ENCODE measurements at regions not wholly inside any gene's neighbourhood (a gene's known extent, or its start where the extent isn't known, plus 50 kb on each side); places are given as distances from the start of the nearest gene placed in this dataset.
"Not testable (repeated sequence)": the region's sequence is repeated elsewhere in the genome, so short reads cannot be mapped to it uniquely, and the experiment has no call there.

DNA sequence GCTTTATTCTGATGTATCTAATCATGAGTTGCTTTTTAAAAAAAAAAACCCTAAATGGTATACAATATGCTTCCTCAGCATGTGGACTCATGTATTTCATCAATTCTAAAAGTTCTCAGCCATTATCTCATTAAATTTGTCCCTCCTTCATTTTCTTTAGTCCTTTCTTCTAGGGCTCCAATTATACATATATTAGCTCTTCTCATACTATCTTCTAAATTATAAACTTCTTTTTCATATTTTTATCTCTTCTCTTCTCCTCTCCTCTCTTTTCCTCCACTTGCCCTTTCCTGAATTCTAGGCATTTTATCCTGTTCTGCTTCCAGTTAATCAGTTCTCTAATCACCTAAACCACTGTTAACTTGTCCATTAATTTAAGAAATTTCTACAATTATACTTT is 55.0 kb upstream of the IL33 start:
- no peak for DNase-seq

DNA sequence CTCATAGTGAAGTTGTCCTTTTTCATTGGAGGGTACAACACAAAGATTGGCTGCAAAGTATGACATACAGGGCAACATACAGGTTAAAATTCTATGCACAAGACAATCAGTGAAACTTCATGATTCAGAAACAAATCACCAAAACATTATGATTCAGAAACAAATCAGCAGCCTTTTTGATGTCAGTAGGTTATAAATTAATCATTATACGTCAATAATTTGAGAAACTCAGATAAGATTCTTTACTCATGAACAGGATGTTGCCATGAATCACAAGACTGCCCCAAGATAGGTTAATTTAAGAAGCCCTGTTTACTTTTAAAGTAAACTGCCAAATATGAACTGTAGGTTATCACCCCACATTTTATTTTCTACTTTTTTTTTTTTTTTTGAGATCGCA is 62.2 kb upstream of the IL33 start:
- no peak for DNase-seq

DNA sequence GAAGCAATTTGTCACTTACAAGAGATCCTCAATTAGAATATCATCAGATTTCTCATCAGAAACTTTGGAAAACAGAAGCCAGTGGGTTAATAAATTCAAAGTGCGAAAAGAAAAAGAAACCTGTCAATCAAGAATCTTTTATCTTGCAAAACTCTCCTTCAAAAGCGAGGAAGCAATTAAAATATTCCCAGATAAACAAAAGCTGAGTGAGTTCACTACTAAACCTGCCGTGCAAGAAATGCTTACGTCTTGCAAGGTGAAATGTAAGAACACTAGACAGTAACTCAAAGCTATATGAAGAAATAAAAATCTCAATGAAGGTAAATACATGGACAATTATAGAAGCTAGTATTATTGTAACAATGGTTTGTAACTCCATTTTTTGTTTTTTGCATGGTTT is 62.8 kb upstream of the IL33 start:
- DNase-seq: no peak

DNA sequence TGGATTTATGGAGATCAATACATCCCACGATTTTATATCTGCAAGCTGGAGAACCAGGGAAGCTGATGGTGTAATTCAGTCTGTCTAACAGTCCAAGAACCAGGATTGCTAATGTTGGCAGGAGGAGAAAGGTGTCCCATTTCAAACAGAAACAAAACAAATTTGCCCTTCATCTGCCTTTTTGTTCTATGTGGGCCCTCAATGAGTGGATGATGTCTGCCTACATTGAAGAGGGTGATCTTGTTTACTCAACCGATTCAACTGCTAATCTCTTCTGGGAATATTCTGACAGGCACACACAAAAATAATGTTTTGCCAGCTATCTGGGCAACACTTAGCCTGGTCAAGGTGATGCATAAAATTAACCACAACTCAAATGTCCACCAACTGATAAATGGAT is 65.1 kb upstream of the IL33 start:
- DNase-seq: no peak

DNA sequence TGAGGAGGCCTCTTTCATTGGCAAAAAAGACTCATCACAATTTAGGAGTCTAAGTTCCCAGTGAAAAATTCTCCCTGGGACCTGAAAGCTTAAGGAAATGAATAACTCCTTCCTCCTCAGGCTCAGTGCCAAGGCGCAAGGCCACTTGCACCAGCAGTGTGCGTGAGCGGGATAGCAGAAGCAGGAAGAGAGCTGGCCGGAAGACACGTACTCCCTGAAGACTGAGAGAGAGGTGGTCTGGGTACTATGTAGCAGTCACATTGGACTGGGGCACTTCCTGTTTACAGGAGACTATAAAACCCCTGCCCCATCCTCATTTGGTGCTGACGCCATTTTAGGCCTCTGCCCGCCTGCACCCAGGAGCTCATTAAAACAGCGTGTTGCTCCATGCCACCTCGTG is 66.3 kb upstream of the IL33 start:
- DNase-seq: no peak

DNA sequence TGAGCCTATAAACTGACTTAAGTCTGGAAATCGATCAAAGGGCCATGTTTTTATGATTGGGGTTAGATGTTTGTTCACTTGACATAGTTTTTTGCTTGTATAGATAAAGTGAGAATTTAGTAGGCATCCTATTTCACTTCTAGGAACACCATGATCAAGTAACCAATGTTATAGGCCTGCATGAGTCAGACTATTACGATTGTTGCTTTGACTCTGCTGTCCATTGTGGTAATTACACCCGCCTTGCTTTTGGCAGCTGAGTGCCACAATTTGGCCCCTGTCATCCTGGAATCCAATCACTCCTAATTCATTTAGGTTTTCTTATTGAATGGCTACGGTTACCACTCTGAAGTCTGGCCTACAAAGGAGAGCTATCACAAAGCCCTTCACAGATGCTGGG is 67.8 kb upstream of the IL33 start:
- DNase-seq: no peak

DNA sequence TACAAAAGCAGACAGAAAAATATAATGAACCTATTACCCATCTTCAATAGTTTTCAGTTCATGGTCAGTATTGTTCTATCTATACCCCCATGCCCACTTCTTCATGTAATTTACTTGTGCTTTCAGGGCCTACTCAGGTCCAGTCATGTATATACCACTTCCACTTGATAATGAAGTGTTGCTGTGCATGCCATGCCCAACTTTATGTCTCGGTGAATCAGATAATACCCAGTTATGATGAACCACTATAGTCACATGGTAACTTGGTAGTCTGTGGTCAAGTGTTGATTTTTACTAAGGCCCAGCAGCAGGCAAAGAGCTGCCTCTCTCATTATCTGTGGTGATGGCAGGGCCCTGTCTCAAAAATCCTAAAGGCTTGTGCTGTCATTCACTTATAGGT is 70.7 kb upstream of the IL33 start:
- no peak for DNase-seq

DNA sequence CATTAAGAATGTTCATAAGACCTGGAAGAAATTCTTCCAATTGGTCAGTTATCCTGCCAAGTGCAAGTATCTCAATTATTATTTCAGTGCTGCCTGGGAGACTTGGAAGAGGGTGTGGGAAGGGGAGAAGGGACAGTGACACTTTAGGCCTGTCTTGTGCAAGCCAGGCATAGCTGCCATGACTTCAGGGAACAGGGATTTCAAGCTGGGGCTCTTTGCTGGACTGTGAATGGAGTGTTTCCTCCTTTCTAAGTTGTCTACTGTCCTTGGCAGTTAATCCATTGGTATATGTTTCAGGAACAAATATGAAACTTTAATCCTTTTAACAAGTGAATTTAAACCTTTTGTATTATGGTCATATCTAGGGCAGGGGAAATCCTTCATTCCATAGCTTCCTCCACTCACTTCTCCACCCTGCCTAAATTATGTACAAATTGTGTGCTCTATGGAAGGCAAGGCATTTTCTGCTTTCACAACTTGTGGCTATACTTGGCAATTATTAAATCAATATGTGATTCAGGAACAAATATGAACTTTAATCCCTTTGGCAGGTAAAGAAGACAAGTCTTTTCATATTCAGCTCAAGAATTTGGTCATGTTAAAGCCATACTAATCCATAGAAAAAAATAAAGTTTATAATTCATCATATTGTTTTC is 72.7 kb upstream of the IL33 start:
- DNase-seq: no peak

DNA sequence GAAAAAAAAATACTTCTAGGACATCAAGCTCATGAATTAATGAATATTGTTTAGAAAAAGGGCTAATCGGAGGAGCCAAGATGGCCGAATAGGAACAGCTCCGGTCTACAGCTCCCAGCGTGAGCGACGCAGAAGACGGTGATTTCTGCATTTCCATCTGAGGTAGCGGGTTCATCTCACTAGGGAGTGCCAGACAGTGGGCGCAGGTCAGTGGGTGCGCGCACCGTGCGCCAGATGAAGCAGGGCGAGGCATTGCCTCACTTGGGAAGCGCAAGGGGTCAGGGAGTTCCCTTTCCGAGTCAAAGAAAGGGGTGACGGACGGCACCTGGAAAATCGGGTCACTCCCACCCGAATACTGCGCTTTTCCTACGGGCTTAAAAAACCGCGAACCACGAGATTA is 79.8 kb upstream of the IL33 start:
- not testable (repeated sequence) for DNase-seq

DNA sequence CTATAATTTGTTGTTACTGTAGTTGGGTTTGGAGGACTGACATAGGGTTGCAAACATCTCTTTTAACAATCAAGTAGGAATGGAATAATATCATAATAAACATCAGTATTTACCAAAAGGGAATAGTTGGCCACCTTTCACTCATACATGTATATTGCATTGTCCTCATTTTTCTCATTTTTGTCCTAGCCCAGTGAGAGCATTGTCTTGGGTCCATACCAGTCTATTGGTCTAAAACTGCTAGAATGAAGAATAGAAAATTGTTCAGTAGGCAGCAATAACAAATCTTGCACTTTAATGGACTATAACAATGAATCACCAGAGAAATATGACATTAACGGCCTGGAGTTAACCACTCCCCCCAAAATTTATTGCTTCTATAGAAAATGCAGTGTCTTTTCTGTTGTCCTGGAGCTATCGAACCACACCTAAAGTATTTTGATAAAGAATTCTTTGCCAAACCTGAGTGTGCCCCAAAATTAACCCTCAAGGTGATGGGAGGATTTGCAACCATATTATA is 80.9 kb upstream of the IL33 start:
- DNase-seq: no peak

DNA sequence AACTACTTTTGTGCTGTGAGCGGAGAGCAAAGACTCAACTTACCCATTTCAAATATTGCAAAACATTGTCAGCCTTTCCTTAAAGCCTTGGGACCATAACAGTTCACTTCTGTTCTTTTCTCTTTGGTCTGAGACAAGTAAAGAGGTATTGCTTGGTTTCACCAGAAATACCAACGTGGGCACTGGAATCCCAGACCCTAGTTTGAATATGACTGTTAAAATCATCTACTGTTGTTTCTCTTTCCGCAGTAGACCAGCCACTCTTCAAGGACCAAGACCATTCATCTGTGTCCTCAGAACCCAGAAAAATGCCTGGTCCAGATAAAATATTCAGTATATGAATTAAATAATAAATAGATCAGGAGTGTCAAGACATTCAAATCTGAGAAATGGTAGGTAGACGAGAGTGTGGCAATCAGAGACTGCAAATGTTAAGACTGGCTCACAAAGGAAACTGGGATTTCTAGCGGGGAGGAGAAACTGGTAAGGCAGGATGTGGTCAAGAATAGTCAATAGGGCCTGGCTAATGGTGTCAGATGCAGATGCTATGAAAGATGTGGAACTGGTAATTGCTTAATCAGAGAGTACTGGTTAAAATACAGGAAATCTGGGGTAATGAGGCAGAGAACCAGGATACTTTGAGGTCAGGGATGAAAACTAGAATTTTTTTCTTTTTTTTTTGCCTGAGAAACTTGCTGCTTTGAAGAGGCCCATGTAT is 82.1 kb upstream of the IL33 start:
- DNase-seq: no peak

DNA sequence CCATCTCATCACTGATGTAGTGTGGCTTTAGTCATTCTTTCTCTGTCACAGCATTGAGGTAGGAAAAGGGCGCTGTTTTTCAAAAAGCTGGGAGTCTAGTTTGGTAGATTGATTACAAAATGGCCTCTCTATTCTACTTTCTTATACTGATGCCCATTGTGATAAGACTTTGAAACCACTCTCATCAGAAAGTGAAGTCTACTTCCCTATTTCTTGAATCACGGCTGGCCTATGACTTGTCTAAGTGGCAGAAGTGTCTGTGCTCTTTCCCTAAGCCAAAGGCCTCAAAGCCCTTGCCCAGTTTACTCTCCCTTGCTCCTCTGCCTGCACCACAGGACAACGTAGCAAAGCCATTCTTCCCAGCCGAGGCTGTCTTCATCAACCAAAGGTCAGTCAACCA is 83.0 kb upstream of the IL33 start:
- no peak for DNase-seq

DNA sequence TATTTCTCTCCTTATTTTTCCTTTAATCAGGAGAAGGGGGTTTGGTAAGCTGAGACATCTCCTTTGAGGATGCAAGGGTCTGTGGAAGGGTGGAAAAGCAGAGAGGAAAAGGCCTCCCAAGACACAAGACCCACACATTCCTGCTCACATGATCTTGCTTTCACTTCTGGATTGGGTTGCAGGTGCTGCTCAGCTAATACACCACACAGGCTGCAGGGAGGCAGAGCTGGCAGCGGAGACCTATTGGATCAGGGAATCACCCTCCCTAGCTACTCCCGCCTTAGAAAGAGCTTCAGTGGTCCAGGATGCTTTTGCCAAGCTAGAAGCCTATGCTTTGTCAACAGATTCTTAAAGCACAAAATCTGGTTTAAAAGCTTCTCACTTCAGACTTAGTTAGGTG is 87.6 kb upstream of the IL33 start:
- no peak for DNase-seq

DNA sequence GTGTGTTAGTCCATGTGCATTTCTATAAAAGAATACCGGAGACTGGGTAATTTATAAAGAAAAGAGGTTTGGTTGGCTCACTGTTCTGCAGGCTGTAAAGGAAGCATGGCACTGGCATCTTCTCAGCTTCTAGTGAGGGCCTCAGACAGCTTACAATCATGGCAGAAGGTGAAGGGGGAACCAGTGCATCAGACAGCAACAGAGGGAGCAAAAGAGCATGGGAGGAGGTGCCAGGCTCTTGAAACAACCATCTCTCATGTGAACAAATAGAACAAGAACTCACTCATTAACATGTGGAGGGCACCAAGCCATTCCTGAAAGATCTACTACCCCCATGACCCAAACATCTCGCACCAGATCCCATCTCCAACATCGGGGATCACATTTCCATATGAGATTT is 89.2 kb upstream of the IL33 start:
- DNase-seq: no peak

DNA sequence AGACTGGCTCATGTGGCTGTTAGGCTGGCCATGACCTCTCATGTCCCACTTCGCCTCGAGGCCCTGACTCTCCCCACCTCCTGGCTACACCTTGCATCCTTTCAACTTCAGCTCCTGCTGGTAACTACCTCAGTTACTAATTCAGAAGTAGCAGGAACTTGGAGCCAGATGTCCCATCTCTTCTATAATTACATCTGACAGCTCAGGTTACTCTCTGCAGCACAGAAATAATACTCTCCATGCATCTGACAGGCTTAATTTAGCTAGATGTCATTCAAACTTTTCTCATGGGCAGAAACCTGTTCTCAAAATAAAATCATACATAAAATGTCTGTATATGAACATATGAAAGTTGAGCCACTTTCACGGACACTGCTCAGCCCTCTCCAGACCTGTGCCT is 92.2 kb upstream of the IL33 start:
- DNase-seq: no peak

DNA sequence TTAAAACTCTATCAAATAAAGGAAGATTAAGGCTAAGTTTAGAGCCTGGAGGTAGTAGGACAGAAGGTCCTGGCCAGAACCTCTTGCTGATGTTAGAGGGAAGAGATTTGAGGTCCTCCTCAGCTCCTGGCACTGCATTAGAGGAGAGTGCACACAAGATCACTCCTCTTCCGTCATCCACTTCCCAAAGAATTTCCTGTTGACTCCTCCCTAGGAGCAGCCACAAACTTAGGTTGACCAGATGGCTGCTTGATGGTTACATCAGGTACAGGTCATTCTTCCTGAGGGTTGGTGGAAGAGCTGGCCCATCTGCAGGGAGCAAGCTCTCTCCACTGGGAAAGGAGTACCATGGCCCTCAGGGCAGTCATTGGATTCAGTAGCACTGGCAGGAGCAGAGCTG is 93.9 kb upstream of the IL33 start:
- DNase-seq: no peak

DNA sequence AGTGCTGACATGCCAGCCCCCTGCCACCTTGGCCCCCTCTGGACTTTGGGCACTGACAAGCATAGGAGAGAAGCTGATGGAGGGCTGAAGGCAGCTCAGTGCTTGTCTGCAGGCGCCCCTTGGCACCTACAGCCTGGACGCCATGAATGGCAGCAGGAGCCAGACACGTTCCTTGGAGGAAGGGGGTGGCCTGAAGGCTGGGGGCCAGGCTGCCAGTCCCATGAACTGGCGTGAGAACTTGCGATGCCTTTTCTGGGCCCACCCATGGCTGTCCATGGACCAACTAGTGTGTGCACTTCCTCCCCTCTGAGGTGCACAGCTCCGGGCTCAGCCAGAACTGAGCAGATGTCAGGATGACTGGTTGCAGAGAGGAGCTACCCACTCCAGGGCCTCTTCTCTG is 99.0 kb upstream of the RANBP6 start:
- DNase-seq: no peak

DNA sequence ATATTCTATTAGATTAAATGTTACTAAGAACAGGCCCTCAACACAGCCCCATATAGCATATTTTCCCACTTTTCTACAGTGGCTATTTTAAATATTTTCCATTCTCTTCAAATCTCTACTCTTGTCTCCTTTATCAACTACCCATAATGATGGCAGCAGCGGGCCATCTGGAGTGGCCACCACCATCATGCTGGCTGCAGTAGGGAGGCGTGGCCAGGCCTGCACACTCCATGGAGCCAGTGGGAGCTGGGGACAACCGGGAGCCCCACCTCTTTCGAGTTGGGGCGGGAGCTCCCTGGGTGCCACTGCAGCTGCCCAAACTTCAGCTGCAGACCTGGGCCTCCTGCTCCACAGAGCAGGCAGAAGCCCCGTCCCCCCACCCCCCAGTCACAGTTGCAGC is 98.4 kb upstream of the RANBP6 start:
- no peak for DNase-seq

DNA sequence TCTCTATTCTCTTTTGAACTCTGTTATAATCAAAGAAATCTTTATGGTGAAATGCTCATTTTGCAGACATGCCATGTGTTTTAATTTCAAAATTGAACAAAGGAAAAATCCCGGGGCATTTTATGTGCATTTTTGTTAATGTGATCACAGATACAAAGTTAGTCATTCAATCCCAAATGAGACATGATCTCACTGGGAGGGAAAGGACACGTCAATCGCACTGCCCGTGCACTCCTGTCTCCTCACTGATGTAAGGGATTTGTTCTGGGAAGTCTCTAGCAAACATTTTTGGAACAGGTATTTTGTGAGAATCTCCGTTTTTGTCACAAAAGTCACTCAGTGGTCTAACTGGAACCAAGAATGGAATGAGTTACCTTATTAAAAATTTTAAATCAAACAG is 97.9 kb upstream of the RANBP6 start:
- no peak for DNase-seq

DNA sequence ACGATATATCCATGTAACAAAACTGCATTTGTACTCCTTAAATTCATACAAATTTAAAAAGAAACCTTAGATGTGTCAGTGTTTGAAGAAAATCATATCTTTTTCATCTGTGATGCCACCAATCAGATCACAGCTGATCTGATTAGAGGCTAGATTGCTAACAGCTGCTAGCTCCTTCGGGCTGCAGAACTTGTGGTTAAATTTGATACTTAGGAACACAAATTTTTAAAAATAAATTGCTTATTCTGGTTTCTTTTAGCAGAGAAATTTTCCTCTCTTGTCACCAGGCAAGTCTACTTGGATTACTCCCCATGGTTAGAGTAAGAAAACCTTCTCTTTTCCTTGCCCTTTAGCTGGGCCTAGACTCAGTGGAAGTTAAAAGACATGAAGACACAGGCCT is 94.6 kb upstream of the RANBP6 start:
- no peak for DNase-seq

DNA sequence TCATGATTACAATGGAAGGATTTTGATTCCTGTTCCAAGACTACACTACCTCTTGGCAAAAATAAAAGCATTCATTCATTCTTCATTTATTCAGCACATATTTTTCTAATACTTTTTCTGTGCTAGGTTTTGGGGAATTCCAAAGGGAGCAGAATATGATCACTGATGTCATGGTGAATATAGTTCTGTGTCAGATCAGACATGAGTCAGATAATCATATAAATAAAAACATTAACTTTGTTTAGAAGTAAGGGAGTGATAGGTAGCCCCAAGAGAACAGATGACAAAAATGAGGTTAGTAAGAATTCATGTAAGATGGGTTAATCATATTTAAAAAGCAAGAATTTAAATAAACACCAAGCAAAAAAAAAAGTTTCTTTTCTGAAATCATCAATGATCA is 94.1 kb upstream of the RANBP6 start:
- DNase-seq: no peak

DNA sequence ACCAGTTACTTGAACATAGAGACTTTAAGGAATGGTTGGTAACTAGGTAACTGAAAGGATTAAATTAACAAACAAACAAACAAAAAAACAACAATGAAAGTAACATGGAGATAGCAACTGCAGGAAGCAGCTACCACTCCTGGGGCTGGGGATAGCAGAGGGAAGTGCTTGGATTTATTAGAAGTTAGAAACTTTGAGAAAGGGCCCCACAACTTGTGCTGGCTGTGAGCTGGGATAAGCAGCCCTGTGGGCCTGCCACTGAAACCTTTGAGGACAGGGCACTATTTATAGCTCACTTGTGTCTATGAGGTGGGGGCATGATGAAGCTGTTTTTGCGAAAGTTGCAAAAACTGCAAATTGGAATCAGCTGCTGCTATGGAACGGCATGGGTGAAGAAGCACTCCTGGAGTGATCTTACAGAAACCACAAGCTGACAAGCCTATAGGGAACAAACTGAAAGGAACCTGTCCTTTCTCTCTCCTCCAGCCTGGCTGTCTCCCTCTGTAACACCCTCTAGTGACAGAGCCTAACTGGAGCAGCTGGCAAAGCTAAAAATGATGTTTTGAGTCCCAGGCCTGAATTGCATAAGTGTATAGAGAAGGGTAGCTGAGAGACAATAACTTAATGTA is 91.4 kb upstream of the RANBP6 start:
- DNase-seq: peak; percentile 15

DNA sequence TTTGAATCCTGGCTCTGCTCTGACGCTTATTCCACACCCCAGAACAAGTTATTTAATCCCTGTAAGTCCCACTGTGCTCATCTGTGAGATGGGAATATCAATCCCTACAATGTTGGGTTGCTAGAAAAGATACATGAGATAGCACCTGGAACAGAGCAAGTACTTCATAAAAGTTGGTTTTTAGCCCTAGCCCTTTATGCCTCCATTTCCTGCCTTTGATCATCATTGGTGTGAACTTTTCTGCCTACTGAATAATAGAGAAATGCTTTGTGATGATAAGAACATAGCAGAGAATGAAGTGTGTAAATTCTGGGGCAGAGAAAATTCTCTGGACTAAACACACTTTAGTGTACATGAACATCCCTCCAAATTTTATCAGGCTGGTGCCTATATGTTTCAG is 90.3 kb upstream of the RANBP6 start:
- no peak for DNase-seq

DNA sequence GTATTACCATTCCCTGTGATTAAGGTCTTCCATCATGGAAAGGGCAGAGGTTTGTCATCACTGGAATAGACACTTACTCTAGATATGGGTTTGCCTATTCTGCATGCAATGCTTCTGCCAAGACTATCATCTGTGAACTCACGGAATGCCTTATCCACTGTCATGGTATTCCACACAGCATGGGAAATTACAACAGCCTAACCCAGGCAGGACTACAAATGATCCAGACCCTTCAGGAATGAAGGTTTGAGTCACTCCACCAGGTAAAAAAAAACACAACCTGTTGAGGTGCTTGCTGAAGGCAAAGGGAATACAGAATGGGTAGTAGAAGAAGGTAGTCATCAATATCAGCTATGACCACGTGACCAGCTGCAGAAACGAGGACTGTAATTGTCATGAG is 89.0 kb upstream of the RANBP6 start:
- not testable (repeated sequence) for DNase-seq
